A549 (cell line): ENCODE measurements at regions not wholly inside any gene's neighbourhood (a gene's known extent, or its start where the extent isn't known, plus 50 kb on each side); places are given as distances from the start of the nearest gene placed in this dataset.

ENCODE experiments used
- CEBPB ChIP-seq, 2 experiments: fragments of >200 bp in 1 of 2; sonication (Bioruptor Twin) in 1 of 2; formaldehyde crosslinking in 1 of 2; IDR thresholded peaks; 2 replicates each; pipeline ENCODE4 v1.6.1; 2012 to 2016
- CHD4 ChIP-seq: fragments of 200-600 bp; sonication (generic); IDR thresholded peaks from 2 replicates; pipeline ENCODE4 v1.6.1; 2016; ENCODE audit warnings: antibody characterized with exemption, mild to moderate bottlenecking, borderline replicate concordance
- EP300 ChIP-seq, 2 experiments: fragments of >200 bp; sonication (Bioruptor Twin); formaldehyde crosslinking; IDR thresholded peaks; 2 replicates in 1 of 2; 3 replicates in 1 of 2; pipeline ENCODE4 v1.6.1; 2016 to 2017
- HDAC2 ChIP-seq: fragments of 200-600 bp; sonication (generic); IDR thresholded peaks from 2 replicates; pipeline ENCODE4 v1.6.1; 2016
- MAFK ChIP-seq: fragments of 450-650 bp; IDR thresholded peaks from 2 replicates; pipeline ENCODE4 v1.6.1; 2014; ENCODE audit not compliant: partially characterized antibody
- MYC ChIP-seq: IDR thresholded peaks from 2 replicates; pipeline ENCODE4 v1.6.1; 2012; ENCODE audit warnings: mild to moderate bottlenecking, inconsistent platforms, low read length, improper control_type of control experiment, borderline replicate concordance
- POLR2A ChIP-seq: IDR thresholded peaks from 2 replicates; pipeline ENCODE4 v1.6.1; 2012; ENCODE audit warnings: mild to moderate bottlenecking, low read length
- RNF2 ChIP-seq: fragments of 200-600 bp; sonication (generic); IDR thresholded peaks from 2 replicates; pipeline ENCODE4 v1.6.1; 2016; ENCODE audit warnings: low read depth, mild to moderate bottlenecking, antibody characterized with exemption, moderate library complexity, borderline replicate concordance
- ZFP36 ChIP-seq: fragments of 450-650 bp; IDR thresholded peaks from 2 replicates; pipeline ENCODE4 v1.6.1; 2014; ENCODE audit warnings: borderline replicate concordance; ENCODE audit not compliant: partially characterized antibody
- TF ChIP-seq, protein P1 (sequence below): fragments of 150-350 bp; IDR thresholded peaks from 2 replicates; pipeline ENCODE4 v1.6.1; 2014; ENCODE audit warnings: low read depth, mild to moderate bottlenecking, low read length
- TF ChIP-seq, protein P2 (sequence below): fragments of >200 bp; sonication (Bioruptor Twin); formaldehyde crosslinking; IDR thresholded peaks from 3 replicates; pipeline ENCODE4 v1.5.1; 2016
- TF ChIP-seq, protein P3 (sequence below): IDR thresholded peaks from 2 replicates; pipeline ENCODE4 v1.6.1; 2012

DNA sequence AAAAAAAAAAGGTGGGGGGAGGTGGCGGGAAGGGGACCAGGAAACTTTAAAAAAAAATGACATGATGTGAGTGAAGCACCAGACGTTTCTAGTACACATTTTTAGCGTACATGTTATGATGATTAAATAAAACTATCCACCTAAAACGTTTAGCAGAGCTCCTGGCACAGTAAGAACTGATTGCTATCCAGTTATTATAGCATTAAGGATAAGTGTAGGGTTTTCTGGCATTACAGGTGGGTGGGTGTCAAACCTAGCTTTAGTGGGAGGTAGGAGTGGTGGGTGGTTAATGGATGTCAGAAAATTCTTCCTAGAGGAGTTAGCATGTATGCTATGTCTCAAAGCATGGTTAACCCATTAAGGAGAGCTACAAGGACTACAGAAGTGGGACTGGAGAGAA lies 2329.5 kb downstream of the MAT2B start:
- TF ChIP-seq, protein P1, sequence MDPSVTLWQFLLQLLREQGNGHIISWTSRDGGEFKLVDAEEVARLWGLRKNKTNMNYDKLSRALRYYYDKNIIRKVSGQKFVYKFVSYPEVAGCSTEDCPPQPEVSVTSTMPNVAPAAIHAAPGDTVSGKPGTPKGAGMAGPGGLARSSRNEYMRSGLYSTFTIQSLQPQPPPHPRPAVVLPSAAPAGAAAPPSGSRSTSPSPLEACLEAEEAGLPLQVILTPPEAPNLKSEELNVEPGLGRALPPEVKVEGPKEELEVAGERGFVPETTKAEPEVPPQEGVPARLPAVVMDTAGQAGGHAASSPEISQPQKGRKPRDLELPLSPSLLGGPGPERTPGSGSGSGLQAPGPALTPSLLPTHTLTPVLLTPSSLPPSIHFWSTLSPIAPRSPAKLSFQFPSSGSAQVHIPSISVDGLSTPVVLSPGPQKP, result no peak
- TF ChIP-seq, protein P2, sequence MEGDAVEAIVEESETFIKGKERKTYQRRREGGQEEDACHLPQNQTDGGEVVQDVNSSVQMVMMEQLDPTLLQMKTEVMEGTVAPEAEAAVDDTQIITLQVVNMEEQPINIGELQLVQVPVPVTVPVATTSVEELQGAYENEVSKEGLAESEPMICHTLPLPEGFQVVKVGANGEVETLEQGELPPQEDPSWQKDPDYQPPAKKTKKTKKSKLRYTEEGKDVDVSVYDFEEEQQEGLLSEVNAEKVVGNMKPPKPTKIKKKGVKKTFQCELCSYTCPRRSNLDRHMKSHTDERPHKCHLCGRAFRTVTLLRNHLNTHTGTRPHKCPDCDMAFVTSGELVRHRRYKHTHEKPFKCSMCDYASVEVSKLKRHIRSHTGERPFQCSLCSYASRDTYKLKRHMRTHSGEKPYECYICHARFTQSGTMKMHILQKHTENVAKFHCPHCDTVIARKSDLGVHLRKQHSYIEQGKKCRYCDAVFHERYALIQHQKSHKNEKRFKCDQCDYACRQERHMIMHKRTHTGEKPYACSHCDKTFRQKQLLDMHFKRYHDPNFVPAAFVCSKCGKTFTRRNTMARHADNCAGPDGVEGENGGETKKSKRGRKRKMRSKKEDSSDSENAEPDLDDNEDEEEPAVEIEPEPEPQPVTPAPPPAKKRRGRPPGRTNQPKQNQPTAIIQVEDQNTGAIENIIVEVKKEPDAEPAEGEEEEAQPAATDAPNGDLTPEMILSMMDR, result no peak
- no peak for TF ChIP-seq RNF2
- TF ChIP-seq ZFP36, result no peak
- TF ChIP-seq CEBPB (IDR thresholded peaks at IDR 0.05), result no peak
- TF ChIP-seq, protein P3, sequence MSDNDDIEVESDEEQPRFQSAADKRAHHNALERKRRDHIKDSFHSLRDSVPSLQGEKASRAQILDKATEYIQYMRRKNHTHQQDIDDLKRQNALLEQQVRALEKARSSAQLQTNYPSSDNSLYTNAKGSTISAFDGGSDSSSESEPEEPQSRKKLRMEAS, result no peak
- TF ChIP-seq HDAC2, result no peak
- no peak for TF ChIP-seq EP300 (IDR thresholded peaks at IDR 0.05)
- no peak for TF ChIP-seq POLR2A
- TF ChIP-seq MAFK, result no peak
- TF ChIP-seq CHD4, result no peak
- no peak for TF ChIP-seq MYC
